HG02885 (cell line): ENCODE measurements at regions not wholly inside any gene's neighbourhood (a gene's known extent, or its start where the extent isn't known, plus 50 kb on each side); places are given as distances from the start of the nearest gene placed in this dataset.

ENCODE experiments used
- ATAC-seq: cut with Tn5 transposase; IDR thresholded peaks from one replicate; pipeline ENCODE4 v1.9.1; 2021; ENCODE audit warnings: mild to moderate bottlenecking; ENCODE audit not compliant: unreplicated experiment, poor library complexity

DNA sequence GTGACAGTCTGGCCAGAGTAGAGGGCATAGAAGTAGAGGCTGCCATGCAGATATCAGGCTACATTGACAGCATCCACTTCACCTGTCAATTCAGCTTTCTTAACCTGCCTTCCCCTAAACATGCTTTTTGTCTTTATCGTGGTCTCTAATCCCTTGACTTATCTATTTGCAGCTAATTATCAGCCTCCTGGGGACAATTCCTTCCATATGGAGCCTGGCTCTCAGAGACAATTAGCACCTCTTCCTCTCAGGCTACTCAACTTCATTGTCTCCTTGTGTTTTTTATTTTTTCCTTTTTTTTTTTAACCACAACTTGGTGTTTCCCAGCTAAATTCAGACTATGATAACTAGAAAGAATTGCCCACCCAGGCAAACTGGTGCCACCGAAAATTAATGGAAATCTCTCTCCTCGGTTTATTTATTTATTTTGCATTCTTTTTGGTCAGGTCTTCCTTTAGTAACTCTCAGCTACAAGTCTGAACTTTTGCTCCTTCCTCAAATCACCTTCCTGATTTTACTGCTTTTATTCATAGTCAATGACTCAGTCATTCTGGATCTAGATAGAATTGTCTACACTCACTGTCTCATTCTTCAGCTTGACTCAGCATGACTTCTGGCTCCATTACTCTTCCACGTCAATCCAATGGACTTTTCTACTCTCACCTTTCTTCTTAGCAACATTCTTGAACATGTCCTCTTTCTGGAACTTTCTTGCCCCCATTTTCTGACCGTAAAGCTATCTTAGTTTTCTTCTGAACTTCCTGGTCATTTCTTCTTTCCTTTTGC is 63.0 kb upstream of the BASP1 start:
- ATAC-seq, result no peak

DNA sequence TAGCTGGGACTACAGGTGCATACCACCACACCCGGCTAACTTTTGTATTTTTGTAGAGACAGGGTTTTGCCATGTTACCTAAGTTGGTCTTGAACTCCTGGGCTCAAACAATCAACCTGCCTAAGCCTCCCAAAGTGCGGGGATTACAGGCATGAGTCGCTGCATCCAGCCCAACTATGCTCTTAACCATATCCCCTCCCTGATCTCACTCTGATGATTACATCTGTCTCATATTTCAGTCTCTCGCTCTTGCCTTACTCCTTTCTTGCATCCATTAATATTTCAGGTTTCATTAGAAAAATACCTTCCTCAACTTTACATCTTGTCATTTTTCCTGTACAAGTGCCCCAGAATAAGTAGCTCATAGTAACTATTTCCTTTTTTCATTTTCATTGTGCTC is 61.0 kb upstream of the BASP1 start:
- no peak for ATAC-seq

DNA sequence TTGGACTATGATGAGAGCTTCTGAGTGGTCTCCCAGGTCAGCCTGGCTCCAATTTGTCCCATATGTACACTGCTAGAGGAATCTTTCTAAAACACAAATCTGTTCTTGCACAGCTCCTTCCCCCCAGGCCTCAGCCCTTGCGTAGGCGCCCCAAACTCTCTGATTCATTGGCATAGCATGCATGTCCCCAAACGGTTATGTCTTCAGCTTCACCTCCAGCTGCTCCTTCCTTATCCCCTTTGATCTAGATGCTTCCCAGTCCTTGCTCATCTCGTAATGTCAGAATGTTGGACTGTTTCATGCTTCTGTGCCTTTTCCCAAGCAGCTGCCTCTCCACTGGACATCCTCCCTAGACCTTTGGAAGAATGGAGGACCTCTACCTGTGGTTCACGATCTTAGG is 60.1 kb upstream of the BASP1 start:
- no peak for ATAC-seq

DNA sequence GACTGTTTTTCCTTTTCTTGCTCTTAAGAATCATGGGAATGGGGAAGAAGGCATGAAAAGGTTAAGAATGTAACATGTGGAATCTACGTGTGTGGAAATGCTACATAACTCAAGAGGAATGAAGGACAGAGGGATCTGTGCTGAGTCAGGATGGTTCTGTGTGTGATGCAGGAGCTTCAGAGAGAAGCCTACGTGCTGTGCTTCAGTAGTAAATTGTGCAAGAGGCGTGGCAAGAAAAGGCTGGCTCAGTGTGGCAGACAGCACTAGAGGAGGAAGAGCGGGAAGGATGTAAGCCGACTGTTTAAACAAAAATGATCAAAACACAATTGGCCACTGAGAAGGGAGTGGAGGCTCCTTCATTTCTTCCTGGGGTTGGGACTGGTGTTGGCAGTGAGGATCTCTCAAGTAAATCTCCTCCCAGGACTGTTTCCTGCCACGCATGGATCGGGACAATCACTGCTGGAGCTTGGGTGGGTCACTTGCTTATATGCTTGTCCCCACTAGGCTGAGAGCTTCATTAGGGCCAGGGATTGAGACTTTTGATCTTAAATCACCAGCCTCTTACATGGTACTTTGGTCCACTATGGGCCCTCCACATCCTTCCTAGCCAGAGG is 59.4 kb upstream of the BASP1 start:
- no peak for ATAC-seq

DNA sequence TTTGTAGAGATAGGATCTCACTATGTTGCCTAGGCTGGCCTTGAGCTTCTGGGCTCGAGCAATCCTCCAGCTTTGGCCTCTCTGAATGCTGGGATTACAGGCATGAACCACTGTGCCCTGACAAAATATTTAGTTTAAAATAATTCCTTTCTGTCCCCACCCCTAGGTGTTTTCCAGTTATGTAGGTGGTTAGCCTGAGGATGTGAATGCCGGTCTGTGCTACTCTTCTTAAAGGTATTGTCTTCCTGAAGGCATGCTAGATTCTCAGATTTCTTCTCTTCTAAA is 56.7 kb upstream of the BASP1 start:
- ATAC-seq, result no peak

DNA sequence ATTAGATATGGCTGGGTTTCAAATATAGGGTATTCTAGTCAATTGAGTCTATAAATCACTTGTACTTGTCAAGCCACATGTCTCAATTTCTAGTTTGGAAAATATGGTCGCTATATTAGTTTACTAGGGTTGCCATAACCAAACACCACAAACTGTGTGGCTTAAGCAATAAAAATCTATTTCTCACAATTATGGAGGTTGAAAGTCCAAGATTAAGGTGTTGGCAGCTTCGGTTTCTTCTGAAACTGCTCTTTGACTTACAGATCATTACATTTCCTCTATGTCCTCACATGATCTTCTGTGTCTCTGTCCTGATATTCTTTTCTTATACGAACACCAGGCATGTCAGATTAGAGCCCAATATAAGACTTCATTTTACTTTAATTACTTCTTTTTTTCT is 55.8 kb upstream of the BASP1 start:
- no peak for ATAC-seq

DNA sequence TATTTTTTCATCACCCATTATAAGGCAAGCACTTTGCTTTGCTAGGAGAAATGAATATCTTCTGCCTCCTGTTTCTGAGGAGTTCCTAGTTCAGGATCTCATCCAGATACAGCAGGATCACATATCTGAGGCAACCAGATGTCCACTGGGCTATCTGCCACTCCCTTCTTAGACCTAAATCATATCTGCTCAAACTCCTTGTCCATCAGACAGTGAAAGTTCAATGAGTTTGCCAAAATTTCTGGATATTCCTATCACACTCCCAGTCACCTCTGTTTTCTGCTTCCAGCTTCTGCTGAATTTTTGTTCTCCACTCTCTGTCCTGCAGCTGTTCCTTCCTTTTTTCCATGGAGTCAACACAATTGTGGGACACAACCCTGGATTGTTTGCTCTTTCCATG is 54.2 kb upstream of the BASP1 start:
- no peak for ATAC-seq

DNA sequence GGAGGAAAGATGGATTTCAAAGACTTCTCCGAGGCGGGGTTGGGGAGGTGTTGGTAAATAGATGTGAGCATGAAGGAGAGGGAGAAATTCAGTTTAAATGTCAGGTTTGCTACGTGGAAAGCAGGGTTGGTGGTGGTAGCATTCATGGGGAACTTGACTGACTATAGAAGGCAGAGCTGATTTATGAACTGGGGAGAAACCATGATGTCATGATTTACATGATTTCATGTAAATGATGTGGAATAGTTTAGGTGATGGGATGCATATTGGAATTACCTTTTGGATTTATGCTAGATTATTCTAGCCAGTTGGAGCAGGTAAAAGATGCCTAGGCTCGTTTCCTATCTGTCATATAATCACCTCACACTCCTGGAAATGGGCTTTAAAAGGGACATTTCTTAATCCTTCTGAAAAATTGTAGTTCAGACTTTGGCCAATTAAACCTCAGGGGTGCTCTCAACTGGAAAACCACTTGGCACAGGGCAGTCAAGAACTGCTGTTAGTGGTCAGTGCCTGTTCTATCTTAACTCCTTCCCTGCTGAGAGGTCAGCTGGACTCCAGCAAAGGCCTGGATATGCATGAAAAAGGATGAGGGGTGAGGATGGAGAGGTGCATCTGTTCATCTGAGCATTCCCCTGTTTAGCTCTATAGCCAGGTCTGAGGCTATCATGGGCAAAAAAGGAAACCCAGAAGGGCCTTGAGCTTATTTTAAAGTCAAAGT is 50.1 kb upstream of the BASP1 start:
- ATAC-seq, result no peak
